Vagina (tissue), 2 donors: ENCODE measurements at regions not wholly inside any gene's neighbourhood (a gene's known extent, or its start where the extent isn't known, plus 50 kb on each side); places are given as distances from the start of the nearest gene placed in this dataset.

Experiments used
- CTCF ChIP-seq, 3 experiments: fragments of 450-650 bp in 2 of 3; fragments of 200-600 bp in 1 of 3; sonication (generic) in 1 of 3; IDR thresholded peaks; one replicate each; pipeline ENCODE4 v1.5.1; 2017 to 2019; ENCODE audit warnings: antibody characterized with exemption in 3 of 3, mild to moderate bottlenecking in 2 of 3, moderate library complexity in 2 of 3
- POLR2A ChIP-seq, 2 donors: fragments of 450-650 bp; IDR thresholded peaks; one replicate each; pipeline ENCODE4 v1.6.1; 2017; ENCODE audit warnings: antibody characterized with exemption in 2 of 2, mild to moderate bottlenecking in 2 of 2, moderate library complexity in 2 of 2

DNA sequence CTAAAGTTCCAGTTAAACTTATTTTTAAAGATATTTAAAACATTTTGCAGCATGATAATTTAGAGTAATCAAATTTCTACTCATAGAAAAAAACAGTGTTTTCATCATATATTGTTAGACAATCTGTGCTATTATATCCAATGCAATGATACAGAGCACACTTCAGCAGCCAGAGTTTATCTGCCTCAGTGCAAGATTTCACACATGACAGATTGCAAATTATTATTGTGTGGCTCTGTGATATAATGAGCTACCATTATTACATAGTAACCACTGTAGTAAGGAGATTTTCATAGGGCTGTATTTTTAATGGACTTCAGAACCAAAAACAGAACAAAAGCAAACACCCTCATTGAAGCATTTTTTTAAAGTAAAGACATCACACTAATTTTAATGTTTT, 762.4 kb downstream of the DSC3 start:
- TF ChIP-seq POLR2A (IDR thresholded peaks at IDR 0.05): no peak
- TF ChIP-seq CTCF (IDR thresholded peaks at IDR 0.05): no peak
